HCT116 (cell line): ENCODE measurements at regions not wholly inside any gene's neighbourhood (a gene's known extent, or its start where the extent isn't known, plus 50 kb on each side); places are given as distances from the start of the nearest gene placed in this dataset.

Experiments
- CEBPB ChIP-seq: IDR thresholded peaks from 2 replicates; pipeline ENCODE4 v1.6.1; 2012; ENCODE audit warnings: low read depth
- CTCF ChIP-seq, 3 experiments: fragments of 200-600 bp in 1 of 3; sonication (generic) in 1 of 3; IDR thresholded peaks in 2 of 3; conservative IDR thresholded peaks in 1 of 3; 2 replicates each; pipeline ENCODE4 v1.5.1; 2012 to 2017; ENCODE audit warnings: low read depth in 2 of 3, low read length in 2 of 3, antibody characterized with exemption in 1 of 3, borderline replicate concordance in 1 of 3, control low read depth in 1 of 3, mild to moderate bottlenecking in 1 of 3, mixed read lengths in 1 of 3, mixed run types in 1 of 3, moderate library complexity in 1 of 3; ENCODE audit not compliant: insufficient read depth in 1 of 3
- EZH2 ChIP-seq: fragments of 200-600 bp; sonication (generic); IDR thresholded peaks from 2 replicates; pipeline ENCODE4 v1.6.1; 2017; ENCODE audit warnings: antibody characterized with exemption, mixed run types
- MAX ChIP-seq: IDR thresholded peaks from 2 replicates; pipeline ENCODE4 v1.6.1; 2012
- POLR2A ChIP-seq: IDR thresholded peaks from 2 replicates; pipeline ENCODE4 v1.7.0; 2011; ENCODE audit warnings: borderline replicate concordance; ENCODE audit not compliant: insufficient read depth, insufficient read length; ENCODE audit errors: extremely low read depth
- POLR2AphosphoS5 ChIP-seq: IDR thresholded peaks from 2 replicates; pipeline ENCODE4 v1.6.1; 2011; ENCODE audit warnings: mild to moderate bottlenecking, low read depth, low read length, moderate library complexity
- RAD21 ChIP-seq: IDR thresholded peaks from 2 replicates; pipeline ENCODE4 v1.6.1; 2012; ENCODE audit warnings: low read depth, mild to moderate bottlenecking
- SIN3A ChIP-seq: IDR thresholded peaks from 2 replicates; pipeline ENCODE4 v1.6.1; 2012; ENCODE audit warnings: low read depth
- YY1 ChIP-seq: IDR thresholded peaks from 2 replicates; pipeline ENCODE4 v1.6.1; 2011; ENCODE audit warnings: low read length, low read depth, moderate library complexity, mild to moderate bottlenecking; ENCODE audit not compliant: insufficient replicate concordance; ENCODE audit errors: extremely low read depth
- ZBTB33 ChIP-seq: IDR thresholded peaks from 2 replicates; pipeline ENCODE4 v1.6.1; 2011; ENCODE audit warnings: mild to moderate bottlenecking, low read length, moderate library complexity; ENCODE audit not compliant: insufficient replicate concordance; ENCODE audit errors: extremely low read depth
- ZNF274 ChIP-seq: fragments of 200-500 bp; sonication (Bioruptor generic); IDR thresholded peaks from 2 replicates; pipeline ENCODE4 v1.6.1; 2014; ENCODE audit warnings: mild to moderate bottlenecking, low read depth, low read length, inconsistent platforms

GRCh38 chr4:98202907-98203306, 58.3 kb upstream of the RAP1GDS1 start:
- TF ChIP-seq POLR2A: no peak
- no peak for TF ChIP-seq CTCF (IDR thresholded peaks at IDR 0.05 in 2 of 3, conservative IDR thresholded peaks at IDR 0.05 in 1 of 3; ENCODE audit: borderline replicate concordance in 1 of 3, insufficient read depth in 1 of 3, low read depth in 2 of 3, low read length in 2 of 3)
- TF ChIP-seq CEBPB: no peak
- no peak for TF ChIP-seq POLR2AphosphoS5
- no peak for TF ChIP-seq EZH2
- TF ChIP-seq RAD21: no peak
- TF ChIP-seq ZBTB33: no peak
- no peak for TF ChIP-seq MAX
- no peak for TF ChIP-seq SIN3A
- TF ChIP-seq YY1: no peak
- no peak for TF ChIP-seq ZNF274
